OCI-LY1 (cell line): ENCODE measurements at regions not wholly inside any gene's neighbourhood (a gene's known extent, or its start where the extent isn't known, plus 50 kb on each side); places are given as distances from the start of the nearest gene placed in this dataset.

Experiments
- H2AFZ ChIP-seq: fragments of 200-600 bp; sonication (generic), shearing (Covaris generic); 2 replicates; pipeline ENCODE4 v1.6.0; 2014; ENCODE audit warnings: antibody characterized with exemption, mild to moderate bottlenecking, low read length
- H3F3A ChIP-seq: fragments of 200-600 bp; sonication (generic), shearing (Covaris generic); 2 replicates; pipeline ENCODE4 v1.6.0; 2014; ENCODE audit warnings: mild to moderate bottlenecking, antibody characterized with exemption, low read length, moderate library complexity; ENCODE audit not compliant: insufficient read depth
- H3K27ac ChIP-seq: fragments of 200-600 bp; sonication (generic); 2 replicates; pipeline ENCODE4 v1.5.1; 2014; ENCODE audit warnings: low read length, mixed run types, mild to moderate bottlenecking, low read depth; ENCODE audit not compliant: poor library complexity, severe bottlenecking
- H3K27me3 ChIP-seq: fragments of 200-600 bp; sonication (generic); 2 replicates; pipeline ENCODE4 v1.6.0; 2014; ENCODE audit warnings: antibody characterized with exemption, mild to moderate bottlenecking, low read length, moderate library complexity; ENCODE audit not compliant: insufficient read depth
- H3K36me3 ChIP-seq: fragments of 200-600 bp; sonication (generic); 2 replicates; pipeline ENCODE4 v1.6.1; 2014; ENCODE audit warnings: mild to moderate bottlenecking, antibody characterized with exemption, low read length, moderate library complexity, mixed read lengths; ENCODE audit not compliant: insufficient read depth
- H3K4me1 ChIP-seq: fragments of 200-600 bp; sonication (generic); 2 replicates; pipeline ENCODE4 v1.5.1; 2014; ENCODE audit warnings: mild to moderate bottlenecking, low read length, moderate library complexity; ENCODE audit not compliant: insufficient read depth, severe bottlenecking
- H3K4me2 ChIP-seq: fragments of 200-600 bp; sonication (generic), shearing (Covaris generic); 2 replicates; pipeline ENCODE4 v1.6.1; 2014; ENCODE audit warnings: low read length
- H3K4me3 ChIP-seq: fragments of 200-600 bp; sonication (generic); 2 replicates; pipeline ENCODE4 v1.5.1; 2014; ENCODE audit warnings: low read length, low read depth, mild to moderate bottlenecking, mixed read lengths; ENCODE audit not compliant: poor library complexity, severe bottlenecking
- H3K79me2 ChIP-seq: fragments of 200-600 bp; shearing (Covaris generic); 2 replicates; pipeline ENCODE4 v1.6.1; 2016; ENCODE audit warnings: mixed run types, low read length, mixed read lengths; ENCODE audit not compliant: insufficient read depth
- H3K9ac ChIP-seq: fragments of 200-600 bp; sonication (generic), shearing (Covaris generic); 2 replicates; pipeline ENCODE4 v1.6.1; 2014; ENCODE audit warnings: mild to moderate bottlenecking, low read length, mixed read lengths
- H3K9me2 ChIP-seq: fragments of 200-600 bp; sonication (generic), shearing (Covaris generic); 2 replicates; pipeline ENCODE4 v1.6.1; 2014; ENCODE audit warnings: low read depth, mild to moderate bottlenecking, low read length, mixed read lengths
- H3K9me3 ChIP-seq: fragments of 200-600 bp; shearing (Covaris generic); 2 replicates; pipeline ENCODE4 v1.6.1; 2014; ENCODE audit warnings: low read length, mixed read lengths
- H4K20me1 ChIP-seq: fragments of 200-600 bp; sonication (generic), shearing (Covaris generic); 2 replicates; pipeline ENCODE4 v1.6.0; 2016; ENCODE audit warnings: mild to moderate bottlenecking, low read length; ENCODE audit not compliant: insufficient read depth
- CTCF ChIP-seq: fragments of 200-600 bp; sonication (generic), shearing (Covaris generic); IDR thresholded peaks from 2 replicates; pipeline ENCODE4 v1.5.1; 2017; ENCODE audit warnings: mild to moderate bottlenecking, antibody characterized with exemption, low read length, moderate library complexity, mixed read lengths
- EZH2 ChIP-seq: fragments of 200-600 bp; sonication (generic), shearing (Covaris generic); IDR thresholded peaks from 2 replicates; pipeline ENCODE4 v1.8.0; 2017; ENCODE audit warnings: borderline replicate concordance, mixed run types, mild to moderate bottlenecking, antibody characterized with exemption, low read length, moderate library complexity, mixed read lengths

- Histone ChIP-seq H3K9me3 (no peaks in the 10 kb centered on the region), H3K27ac (no peak overlapping the region), H3K79me2 (no peaks in the 10 kb centered on the region), H2AFZ (no peak overlapping the region), H3K9ac (no peak overlapping the region), H3F3A (no peaks in the 10 kb centered on the region), H3K4me3 (no peak overlapping the region), H3K4me2 (no peak overlapping the region), H3K9me2 (no peaks in the 10 kb centered on the region), H3K27me3 (no peaks in the 10 kb centered on the region), H4K20me1 (no peaks in the 10 kb centered on the region), H3K4me1 (no peaks in the 10 kb centered on the region), H3K36me3 (no peaks in the 10 kb centered on the region)
- TF ChIP-seq EZH2: no peak
- TF ChIP-seq CTCF: no peak
Observed at GRCh38 chrX:96449896-96450295, 234.7 kb upstream of the DIAPH2 start.

- H2AFZ ChIP-seq: no peak overlapping the region
- H3K27ac ChIP-seq: no peak overlapping the region
- no peaks in the 10 kb centered on the region for H3F3A ChIP-seq
- H3K4me3 ChIP-seq: no peak overlapping the region
- H3K36me3 ChIP-seq: no peaks in the 10 kb centered on the region
- TF ChIP-seq CTCF (no peak), EZH2 (no peak)
- no peaks in the 10 kb centered on the region for H3K4me1 ChIP-seq
- H3K4me2 ChIP-seq: no peak overlapping the region
- no peak overlapping the region for H3K9ac ChIP-seq
- H3K9me3 ChIP-seq: no peaks in the 10 kb centered on the region
- H3K27me3 ChIP-seq: no peaks in the 10 kb centered on the region
- H3K79me2 ChIP-seq: no peaks in the 10 kb centered on the region
- no peaks in the 10 kb centered on the region for H3K9me2 ChIP-seq
- H4K20me1 ChIP-seq: no peaks in the 10 kb centered on the region
Observed at GRCh38 chrX:96453139-96453538, 231.5 kb upstream of the DIAPH2 start.

GRCh38 chrX:96455078-96455477 is 229.6 kb upstream of the DIAPH2 start:
- H3K79me2 ChIP-seq: no peaks in the 10 kb centered on the region
- H2AFZ ChIP-seq: no peak overlapping the region
- no peak overlapping the region for H3K4me2 ChIP-seq
- TF ChIP-seq EZH2 (no peak), CTCF (no peak)
- H3K9me3 ChIP-seq: no peaks in the 10 kb centered on the region
- H3K4me3 ChIP-seq: no peak overlapping the region
- no peaks in the 10 kb centered on the region for H3K9me2 ChIP-seq
- no peaks in the 10 kb centered on the region for H3K27me3 ChIP-seq
- no peak overlapping the region for H3K27ac ChIP-seq
- no peaks in the 10 kb centered on the region for H3K4me1 ChIP-seq
- no peaks in the 10 kb centered on the region for H3F3A ChIP-seq
- no peak overlapping the region for H3K9ac ChIP-seq
- H4K20me1 ChIP-seq: no peaks in the 10 kb centered on the region
- no peaks in the 10 kb centered on the region for H3K36me3 ChIP-seq
